ENCODE measurements at regions not wholly inside any gene's neighbourhood (a gene's known extent, or its start where the extent isn't known, plus 50 kb on each side); places are given as distances from the start of the nearest gene placed in this dataset.
"Not testable (repeated sequence)": the region's sequence is repeated elsewhere in the genome, so short reads cannot be mapped to it uniquely, and the experiment has no call there.

GRCh38 chr15:22569486-22569885 lies 110.8 kb downstream of the GOLGA6L22 start:
- not testable (repeated sequence) for TF ChIP-seq CTCF (IDR thresholded peaks at IDR 0.05); EZH2 (IDR thresholded peaks at IDR 0.05; ENCODE audit: borderline replicate concordance, insufficient read depth, low read depth, low read length, poor library complexity, severe bottlenecking)
